Breast epithelium (tissue), 4 donors: ENCODE measurements at regions not wholly inside any gene's neighbourhood (a gene's known extent, or its start where the extent isn't known, plus 50 kb on each side); places are given as distances from the start of the nearest gene placed in this dataset.

Experiments
- DNase-seq, 2 donors: peaks; one replicate each; pipeline ENCODE4 v3.0.0-alpha.2; 2019; ENCODE audit warnings: low spot score in 2 of 2
- H3K27ac ChIP-seq, 2 donors: fragments of 200-600 bp; sonication (generic) in 1 of 2; one replicate each; pipeline ENCODE4 v1.5.1; 2016 to 2019; ENCODE audit warnings: mild to moderate bottlenecking in 1 of 2
- H3K27me3 ChIP-seq, 2 donors: fragments of 200-600 bp; sonication (generic) in 1 of 2; one replicate each; pipeline versions ENCODE4 v1.5.1 to v1.6.0; 2017 to 2019; ENCODE audit warnings: control low read depth in 1 of 2, mild to moderate bottlenecking in 1 of 2
- H3K36me3 ChIP-seq: fragments of 200-600 bp; one replicate; pipeline ENCODE4 v1.5.1; 2019
- H3K4me1 ChIP-seq, 2 donors: fragments of 200-600 bp; sonication (generic); one replicate each; pipeline ENCODE4 v1.5.1; 2016 to 2019; ENCODE audit warnings: control low read depth in 1 of 2
- H3K4me3 ChIP-seq, 3 donors: fragments of 200-600 bp; sonication (generic); 1 replicate in 2 of 3; 2 replicates in 1 of 3; pipeline ENCODE4 v1.5.1; 2016 to 2019; ENCODE audit warnings: mild to moderate bottlenecking in 3 of 3, moderate library complexity in 2 of 3
- H3K9me3 ChIP-seq, 2 donors: fragments of 200-600 bp; sonication (generic) in 1 of 2; one replicate each; pipeline ENCODE4 v1.5.1; 2016 to 2019; ENCODE audit warnings: control low read depth in 1 of 2
- POLR2A ChIP-seq: fragments of 450-650 bp; IDR thresholded peaks from one replicate; pipeline ENCODE4 v1.6.1; 2016; ENCODE audit warnings: antibody characterized with exemption, mild to moderate bottlenecking, moderate library complexity
- POLR2AphosphoS5 ChIP-seq, 3 donors: sonication (generic); formaldehyde crosslinking; IDR thresholded peaks; one replicate each; pipeline ENCODE4 v1.6.1; 2017; ENCODE audit warnings: antibody characterized with exemption in 3 of 3
- intact Hi-C: fragments of 100-400 bp; cut with DNase I; formaldehyde crosslinking; loops from one replicate; pipeline ENCODE4 v1.15.1; 2023; ENCODE audit warnings: low total_unique reads
- TF ChIP-seq, protein P1 (sequence below), 3 donors: fragments of 450-650 bp; IDR thresholded peaks; one replicate each; pipeline ENCODE4 v1.5.1; 2016 to 2017; ENCODE audit warnings: antibody characterized with exemption in 3 of 3, mild to moderate bottlenecking in 3 of 3, moderate library complexity in 3 of 3

- intact Hi-C loops, result loop anchor here (10.0 kb wide), 1 partner anchor 296 kb away; no protein-coding TSS in a partner anchor
- H3K36me3 ChIP-seq, result no peaks in the 10 kb centered on the region
- no peak overlapping the region for H3K27ac ChIP-seq
- H3K27me3 ChIP-seq, result no peaks in the 10 kb centered on the region
- TF ChIP-seq POLR2A (no peak), POLR2AphosphoS5 (IDR thresholded peaks at IDR 0.05) (no peak)
- TF ChIP-seq, protein P1, sequence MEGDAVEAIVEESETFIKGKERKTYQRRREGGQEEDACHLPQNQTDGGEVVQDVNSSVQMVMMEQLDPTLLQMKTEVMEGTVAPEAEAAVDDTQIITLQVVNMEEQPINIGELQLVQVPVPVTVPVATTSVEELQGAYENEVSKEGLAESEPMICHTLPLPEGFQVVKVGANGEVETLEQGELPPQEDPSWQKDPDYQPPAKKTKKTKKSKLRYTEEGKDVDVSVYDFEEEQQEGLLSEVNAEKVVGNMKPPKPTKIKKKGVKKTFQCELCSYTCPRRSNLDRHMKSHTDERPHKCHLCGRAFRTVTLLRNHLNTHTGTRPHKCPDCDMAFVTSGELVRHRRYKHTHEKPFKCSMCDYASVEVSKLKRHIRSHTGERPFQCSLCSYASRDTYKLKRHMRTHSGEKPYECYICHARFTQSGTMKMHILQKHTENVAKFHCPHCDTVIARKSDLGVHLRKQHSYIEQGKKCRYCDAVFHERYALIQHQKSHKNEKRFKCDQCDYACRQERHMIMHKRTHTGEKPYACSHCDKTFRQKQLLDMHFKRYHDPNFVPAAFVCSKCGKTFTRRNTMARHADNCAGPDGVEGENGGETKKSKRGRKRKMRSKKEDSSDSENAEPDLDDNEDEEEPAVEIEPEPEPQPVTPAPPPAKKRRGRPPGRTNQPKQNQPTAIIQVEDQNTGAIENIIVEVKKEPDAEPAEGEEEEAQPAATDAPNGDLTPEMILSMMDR (IDR thresholded peaks at IDR 0.05), result no peak
- H3K4me1 ChIP-seq, result no peaks in the 10 kb centered on the region
- H3K4me3 ChIP-seq, result no peak overlapping the region
- H3K9me3 ChIP-seq, result no peaks in the 10 kb centered on the region
- DNase-seq, result no peak
These were observed 237.3 kb upstream of the DAAM1 start for GRCh38 chr14:58951143-58951542.

GRCh38 chr14:58954052-58954451 is 234.4 kb upstream of the DAAM1 start:
- TF ChIP-seq POLR2AphosphoS5 (IDR thresholded peaks at IDR 0.05), result no peak
- no peak for TF ChIP-seq POLR2A
- TF ChIP-seq, protein P1 (IDR thresholded peaks at IDR 0.05), result no peak
- Histone ChIP-seq H3K4me1 (no peaks in the 10 kb centered on the region), H3K27ac (no peak overlapping the region), H3K27me3 (no peaks in the 10 kb centered on the region), H3K9me3 (no peaks in the 10 kb centered on the region), H3K4me3 (no peak overlapping the region), H3K36me3 (no peaks in the 10 kb centered on the region)
- no peak for DNase-seq
- intact Hi-C loops, result loop anchor here (10.0 kb wide), 1 partner anchor 299 kb away; no protein-coding TSS in a partner anchor

DNA sequence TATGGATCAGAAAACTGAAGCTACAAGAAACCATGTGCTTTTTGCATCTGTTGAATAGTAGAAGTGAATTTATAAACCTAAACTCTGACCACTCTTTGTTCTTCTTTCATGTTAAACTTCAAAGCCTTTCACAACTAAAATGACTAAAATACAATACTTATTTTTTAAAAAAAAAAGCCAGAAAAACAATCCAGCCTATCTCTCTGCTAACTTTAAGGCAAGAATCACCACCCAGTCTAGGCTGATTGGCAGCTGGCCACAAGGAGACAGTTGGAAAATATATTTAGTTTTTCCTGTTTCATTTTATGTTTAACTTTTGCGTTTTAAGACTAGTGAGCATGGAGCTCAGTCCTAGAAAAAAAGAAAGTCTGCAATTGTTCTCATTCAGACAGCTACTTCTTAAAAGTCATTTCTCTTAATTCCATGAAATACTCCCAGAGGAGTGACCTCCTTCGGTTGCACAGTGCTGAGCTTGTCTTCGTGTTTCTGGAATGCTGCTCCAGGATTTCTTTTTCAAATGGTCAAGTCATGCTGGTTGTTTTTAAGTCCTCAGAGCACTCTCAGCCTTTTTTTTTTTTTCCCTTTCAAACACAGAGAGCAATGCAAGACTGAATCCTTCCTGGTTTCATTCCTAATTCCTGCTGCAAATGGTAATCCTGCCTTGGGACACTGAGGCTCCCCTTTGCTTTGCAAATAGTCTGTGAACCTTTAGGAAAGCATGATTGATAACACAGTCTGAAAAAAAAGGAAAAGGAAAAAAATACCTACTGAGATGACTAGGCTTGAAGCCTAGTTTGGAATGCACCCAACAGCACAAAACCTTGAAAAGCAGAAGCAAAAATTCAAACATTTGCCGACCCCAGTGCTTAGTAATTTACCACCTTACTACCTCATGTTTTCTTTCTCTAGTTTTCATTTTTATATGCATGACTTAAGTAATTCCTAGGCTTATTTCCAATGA is 233.3 kb upstream of the DAAM1 start:
- TF ChIP-seq POLR2A (no peak), POLR2AphosphoS5 (IDR thresholded peaks at IDR 0.05) (no peak)
- TF ChIP-seq, protein P1 (IDR thresholded peaks at IDR 0.05), result no peak
- intact Hi-C loops, result loop anchor here (10.0 kb wide), 1 partner anchor 300 kb away; no protein-coding TSS in a partner anchor
- Histone ChIP-seq H3K9me3 (no peaks in the 10 kb centered on the region), H3K27me3 (no peaks in the 10 kb centered on the region), H3K36me3 (no peaks in the 10 kb centered on the region), H3K4me1 (no peaks in the 10 kb centered on the region), H3K4me3 (no peak overlapping the region), H3K27ac (no peak overlapping the region)
- no peak for DNase-seq

GRCh38 chr14:58961045-58961731 is 227.3 kb upstream of the DAAM1 start:
- no peaks in the 10 kb centered on the region for H3K4me1 ChIP-seq
- H3K36me3 ChIP-seq, result no peaks in the 10 kb centered on the region
- H3K9me3 ChIP-seq, result no peaks in the 10 kb centered on the region
- TF ChIP-seq, protein P1 (IDR thresholded peaks at IDR 0.05), result no peak
- no peak for TF ChIP-seq POLR2A
- TF ChIP-seq POLR2AphosphoS5 (IDR thresholded peaks at IDR 0.05), result no peak
- no peak overlapping the region for H3K27ac ChIP-seq
- H3K27me3 ChIP-seq, result no peaks in the 10 kb centered on the region
- H3K4me3 ChIP-seq, result no peak overlapping the region
- DNase-seq, result no peak
- intact Hi-C loops, result no loop called here
